CD4-positive, alpha-beta T cell (primary cell): ENCODE measurements at regions not wholly inside any gene's neighbourhood (a gene's known extent, or its start where the extent isn't known, plus 50 kb on each side); places are given as distances from the start of the nearest gene placed in this dataset.

Experiments
- ATAC-seq: fragments of 200-7000 bp; cut with Tn5 transposase; one replicate; pipeline ENCODE4 v1.10.0; 2022; ENCODE audit warnings: mild to moderate bottlenecking; ENCODE audit not compliant: poor library complexity
- CTCF ChIA-PET: fragments of 350-600 bp; sonication (Branson Sonifier 250); formaldehyde crosslinking; loops from one replicate; lab custom pipeline; 2021; ENCODE audit warnings: antibody characterized with exemption, inconsistent platforms; lab: Charles Lee
- POLR2A ChIA-PET: fragments of 350-600 bp; sonication (Branson Sonifier 250); formaldehyde crosslinking; loops from one replicate; lab custom pipeline; 2021; ENCODE audit warnings: antibody characterized with exemption, inconsistent platforms; lab: Charles Lee
- DNase-seq, 14 experiments: peaks; one replicate each; pipeline ENCODE4 v3.0.0-alpha.2; 2013 to 2020; ENCODE audit warnings: mixed read lengths in 2 of 14
- H3K27ac ChIP-seq, 2 donors: one replicate each; pipeline versions ENCODE4 v1.5.1 to v1.7.0; 2013; ENCODE audit warnings: low read length in 2 of 2, low read depth in 1 of 2, mild to moderate bottlenecking in 1 of 2
- H3K27me3 ChIP-seq, 2 experiments: 1 replicate in 1 of 2; 2 replicates in 1 of 2; pipeline versions ENCODE4 v1.6.1 to v1.7.0; 2013; ENCODE audit warnings: low read length in 2 of 2, control low read depth in 1 of 2, mild to moderate bottlenecking in 1 of 2, moderate library complexity in 1 of 2; ENCODE audit not compliant: insufficient read depth in 2 of 2, control insufficient read depth in 1 of 2
- H3K36me3 ChIP-seq: one replicate; pipeline ENCODE4 v1.6.1; 2013; ENCODE audit warnings: low read length, control low read depth; ENCODE audit not compliant: insufficient read depth
- H3K4me1 ChIP-seq: one replicate; pipeline ENCODE4 v1.6.1; 2013; ENCODE audit warnings: low read length, control low read depth; ENCODE audit not compliant: insufficient read depth
- H3K4me3 ChIP-seq: one replicate; pipeline ENCODE4 v1.5.1; 2013; ENCODE audit warnings: mild to moderate bottlenecking, low read length, moderate library complexity
- H3K9me3 ChIP-seq, 2 experiments: 1 replicate in 1 of 2; 2 replicates in 1 of 2; pipeline versions ENCODE4 v1.6.1 to v1.7.0; 2013; ENCODE audit warnings: low read length in 2 of 2, mild to moderate bottlenecking in 2 of 2, control low read depth in 1 of 2, moderate library complexity in 1 of 2; ENCODE audit not compliant: control insufficient read depth in 1 of 2, insufficient read depth in 1 of 2
- H3K27ac Mint-ChIP-seq: one replicate; pipeline ENCODE4 v1.8.0; 2020; ENCODE audit warnings: mixed read lengths
- H3K27me3 Mint-ChIP-seq: one replicate; pipeline ENCODE4 v1.8.0; 2021; ENCODE audit warnings: mixed read lengths
- H3K36me3 Mint-ChIP-seq: one replicate; pipeline ENCODE4 v1.8.0; 2021; ENCODE audit warnings: low read depth, mixed read lengths
- H3K4me1 Mint-ChIP-seq: one replicate; pipeline ENCODE4 v1.8.0; 2021; ENCODE audit warnings: low read depth, mixed read lengths
- H3K4me3 Mint-ChIP-seq: one replicate; pipeline ENCODE4 v1.8.0; 2020; ENCODE audit warnings: mild to moderate bottlenecking, mixed read lengths
- H3K9me3 Mint-ChIP-seq: one replicate; pipeline ENCODE4 v1.8.0; 2020; ENCODE audit warnings: mixed read lengths
- CTCF ChIP-seq: fragments of 200-600 bp; IDR thresholded peaks from one replicate; pipeline ENCODE4 v1.8.0; 2022; ENCODE audit warnings: antibody characterized with exemption, mild to moderate bottlenecking
- intact Hi-C, 2 experiments: fragments of 100-400 bp; cut with DNase I in 1 of 2; cut with micrococcal nuclease in 1 of 2; formaldehyde crosslinking; loops; one replicate each; pipeline versions ENCODE4 v1.15.1 to v1.9.0; 2023 to 2025; cut with DNase I, micrococcal nuclease

GRCh38 chr6:87995461-87995860, 52.2 kb upstream of the SPACA1 start:
- H3K4me1 ChIP-seq = no peaks in the 10 kb centered on the region
- intact Hi-C loops = no loop called here
- Mint-ChIP-seq H3K4me3 (no peak overlapping the region), H3K27ac (no peak overlapping the region), H3K4me1 (no peaks in the 10 kb centered on the region), H3K27me3 (peaks cover 28% of the 10 kb centered on the region), H3K36me3 (no peaks in the 10 kb centered on the region), H3K9me3 (no peaks in the 10 kb centered on the region)
- no peak overlapping the region for H3K27ac ChIP-seq
- H3K27me3 ChIP-seq = peaks cover 0 to 1% of the 10 kb centered on the region in 2 experiments
- POLR2A ChIA-PET = no interaction called here
- ATAC-seq (no peak), DNase-seq (no peak)
- no peak overlapping the region for H3K4me3 ChIP-seq
- no peak for TF ChIP-seq CTCF
- no peaks in the 10 kb centered on the region for H3K9me3 ChIP-seq
- CTCF ChIA-PET = no interaction called here
- H3K36me3 ChIP-seq = no peaks in the 10 kb centered on the region

GRCh38 chr6:87993356-87993755, 54.3 kb upstream of the SPACA1 start:
- Mint-ChIP-seq H3K4me3 (no peak overlapping the region), H3K4me1 (no peaks in the 10 kb centered on the region), H3K27me3 (peaks cover 15% of the 10 kb centered on the region), H3K36me3 (no peaks in the 10 kb centered on the region), H3K9me3 (no peaks in the 10 kb centered on the region), H3K27ac (no peak overlapping the region)
- TF ChIP-seq CTCF = no peak
- no peaks in the 10 kb centered on the region for H3K4me1 ChIP-seq
- ChIA-PET CTCF (no interaction called here), POLR2A (no interaction called here)
- H3K36me3 ChIP-seq = no peaks in the 10 kb centered on the region
- no peak overlapping the region for H3K27ac ChIP-seq
- no peaks in the 10 kb centered on the region for H3K9me3 ChIP-seq
- DNase-seq = no peak
- intact Hi-C loops = no loop called here
- H3K4me3 ChIP-seq = no peak overlapping the region
- no peaks in the 10 kb centered on the region for H3K27me3 ChIP-seq
- ATAC-seq = no peak

GRCh38 chr6:87990871-87991270, 56.8 kb upstream of the SPACA1 start:
- TF ChIP-seq CTCF = no peak
- ATAC-seq (no peak), DNase-seq (no peak)
- no peak overlapping the region for H3K4me3 Mint-ChIP-seq
- no peaks in the 10 kb centered on the region for H3K36me3 Mint-ChIP-seq
- H3K27ac Mint-ChIP-seq = no peak overlapping the region
- H3K4me1 Mint-ChIP-seq = no peaks in the 10 kb centered on the region
- intact Hi-C loops = no loop called here
- no peaks in the 10 kb centered on the region for H3K27me3 ChIP-seq
- H3K9me3 Mint-ChIP-seq = no peaks in the 10 kb centered on the region
- H3K27ac ChIP-seq = no peak overlapping the region
- H3K4me1 ChIP-seq = no peaks in the 10 kb centered on the region
- peaks cover 7% of the 10 kb centered on the region for H3K27me3 Mint-ChIP-seq
- CTCF ChIA-PET = no interaction called here
- POLR2A ChIA-PET = no interaction called here
- H3K36me3 ChIP-seq = no peaks in the 10 kb centered on the region
- H3K4me3 ChIP-seq = no peak overlapping the region
- H3K9me3 ChIP-seq = no peaks in the 10 kb centered on the region
